GM10248 (cell line): ENCODE measurements at regions not wholly inside any gene's neighbourhood (a gene's known extent, or its start where the extent isn't known, plus 50 kb on each side); places are given as distances from the start of the nearest gene placed in this dataset.

Experiments
- CTCF ChIA-PET: fragments of 300-600 bp; sonication (Branson Sonifier 250); formaldehyde crosslinking; extraction: SDS; loops from one replicate; lab custom pipeline; 2021; ENCODE audit warnings: antibody characterized with exemption; lab: Yijun Ruan, JAX
- POLR2A ChIA-PET: fragments of 350-650 bp; sonication (Branson Sonifier 250); formaldehyde crosslinking; extraction: SDS; loops from one replicate; lab custom pipeline; 2020; ENCODE audit warnings: antibody characterized with exemption; lab: Yijun Ruan, JAX
- DNase-seq: peaks from one replicate; pipeline ENCODE4 v3.0.0; 2012; ENCODE audit errors: extremely low spot score
- CTCF ChIP-seq: IDR thresholded peaks from 2 replicates; pipeline ENCODE4 v1.5.1; 2012; ENCODE audit warnings: mild to moderate bottlenecking, low read depth; ENCODE audit errors: extremely low read depth, missing control alignments, control extremely low read depth

GRCh38 chr19:31961667-31962066 lies 383.7 kb upstream of the ZNF507 start:
- CTCF ChIA-PET: no interaction called here
- DNase-seq: no peak
- POLR2A ChIA-PET: no interaction called here
- TF ChIP-seq CTCF: no peak

GRCh38 chr19:31962561-31962996 lies 382.8 kb upstream of the ZNF507 start:
- no peak for TF ChIP-seq CTCF
- DNase-seq: no peak
- ChIA-PET CTCF (no interaction called here), POLR2A (no interaction called here)

DNA sequence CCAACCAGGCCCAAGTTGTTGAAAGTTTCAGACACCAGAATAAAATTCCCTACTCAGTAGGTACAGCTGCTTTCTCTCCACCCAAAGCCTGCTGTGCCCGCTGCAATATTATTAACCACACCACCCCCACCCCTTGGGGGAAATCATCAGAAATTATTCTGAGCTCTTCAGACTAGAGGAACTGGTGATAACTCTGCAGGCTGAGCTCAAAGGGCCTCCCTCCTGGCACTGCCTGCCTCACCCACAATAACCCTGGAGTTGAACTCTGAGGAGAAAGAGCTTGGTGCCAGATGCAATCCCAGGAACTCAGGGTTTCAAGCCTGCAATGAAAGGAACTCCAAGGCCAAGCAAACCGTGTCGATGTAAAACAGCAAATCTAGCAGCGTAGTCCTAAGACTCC lies 381.7 kb upstream of the ZNF507 start:
- DNase-seq: no peak
- CTCF ChIA-PET: interaction anchor here (1.2 kb wide), 1 partner anchor 9 kb away, joined by 3 read pairs; no protein-coding TSS in a partner anchor
- no peak for TF ChIP-seq CTCF
- POLR2A ChIA-PET: no interaction called here

DNA sequence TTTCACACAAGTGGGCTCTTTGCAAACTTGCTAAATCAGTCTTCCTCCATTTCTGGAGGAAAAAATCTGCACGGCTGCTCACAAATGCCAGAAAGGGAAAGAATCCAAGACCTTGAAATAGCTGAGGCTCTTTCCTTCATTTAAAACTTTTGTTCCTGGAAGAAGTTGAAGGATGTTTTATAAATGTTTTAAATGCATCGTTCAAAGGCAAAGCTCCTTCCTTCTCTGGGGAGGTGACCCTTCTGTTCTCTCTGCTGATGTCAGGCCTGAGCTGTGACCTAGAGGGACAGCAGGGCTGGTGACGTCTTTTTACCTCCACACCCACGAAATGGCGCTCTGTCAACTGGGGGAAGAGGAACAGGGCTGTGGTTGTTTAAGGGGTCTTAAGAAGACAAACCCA lies 376.4 kb upstream of the ZNF507 start:
- no peak for TF ChIP-seq CTCF

GRCh38 chr19:31970027-31970461 lies 375.4 kb upstream of the ZNF507 start:
- TF ChIP-seq CTCF: no peak
- DNase-seq: no peak
- ChIA-PET POLR2A (no interaction called here), CTCF (no interaction called here)

More for the DNA sequence above, 376.4 kb upstream of the ZNF507 start:
- ChIA-PET POLR2A (no interaction called here), CTCF (no interaction called here)
- no peak for DNase-seq

- POLR2A ChIA-PET: no interaction called here
- no peak for TF ChIP-seq CTCF
- no peak for DNase-seq
- CTCF ChIA-PET: no interaction called here
These were observed 371.1 kb upstream of the ZNF507 start for GRCh38 chr19:31974290-31974689.

DNA sequence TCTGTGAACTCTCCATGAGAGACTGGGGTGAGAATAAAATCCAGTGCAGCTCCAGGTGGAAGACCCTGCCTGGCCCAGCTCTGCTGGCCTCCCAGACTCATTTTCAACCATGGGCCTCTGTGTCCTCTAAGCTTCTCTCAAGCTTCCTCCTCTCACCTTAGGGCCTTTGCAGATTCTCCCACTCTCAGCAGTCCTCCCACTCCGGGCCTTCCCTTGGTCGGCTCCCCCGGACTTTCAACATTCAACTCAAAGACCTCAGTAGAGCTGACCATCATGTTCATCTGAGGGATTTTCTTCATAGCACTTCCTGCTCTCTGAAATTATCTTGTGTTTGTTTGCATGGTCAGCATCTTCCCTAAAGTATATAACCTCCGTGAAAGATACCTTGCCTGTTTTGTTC lies 370.5 kb upstream of the ZNF507 start:
- no peak for TF ChIP-seq CTCF
- DNase-seq: no peak
- POLR2A ChIA-PET: no interaction called here
- CTCF ChIA-PET: no interaction called here
